Right cardiac atrium (tissue), 5 donors: ENCODE measurements at regions not wholly inside any gene's neighbourhood (a gene's known extent, or its start where the extent isn't known, plus 50 kb on each side); places are given as distances from the start of the nearest gene placed in this dataset.
"Not testable (repeated sequence)": the region's sequence is repeated elsewhere in the genome, so short reads cannot be mapped to it uniquely, and the experiment has no call there.

ENCODE experiments used
- ATAC-seq, 2 donors: fragments of 200-7000 bp; cut with Tn5 transposase; one replicate each; pipeline versions ENCODE4 v1.8.0 to v1.9.1; 2020; ENCODE audit warnings: moderate library complexity in 2 of 2, mild to moderate bottlenecking in 1 of 2
- DNase-seq, 3 donors: peaks; one replicate each; pipeline ENCODE4 v3.0.0-alpha.2; 2020
- H3K27ac ChIP-seq: one replicate; pipeline ENCODE4 v1.5.1; 2013; ENCODE audit warnings: mild to moderate bottlenecking, low read length, control low read depth, moderate library complexity
- H3K27me3 ChIP-seq: one replicate; pipeline ENCODE4 v1.6.1; 2013; ENCODE audit not compliant: control insufficient read depth, insufficient read depth
- H3K4me1 ChIP-seq: one replicate; pipeline ENCODE4 v1.6.1; 2013; ENCODE audit warnings: low read length; ENCODE audit not compliant: control insufficient read depth, insufficient read depth
- H3K4me3 ChIP-seq: one replicate; pipeline ENCODE4 v1.5.1; 2013; ENCODE audit warnings: low read length, control low read depth
- H3K9me3 ChIP-seq: one replicate; pipeline ENCODE4 v1.6.1; 2013; ENCODE audit warnings: low read length; ENCODE audit not compliant: control insufficient read depth
- whole genome bisulfite sequencing: extraction: QIAGEN DNeasy Blood & Tissue Kit; methylation state at CpG from one replicate; pipeline ENCODE4 v1.1.7; 2013; 5-methylcytosine and 5-hydroxymethylcytosine counted together
- intact Hi-C, 4 donors: fragments of 100-400 bp; cut with DNase I; formaldehyde crosslinking; loops; one replicate each; pipeline versions ENCODE4 v1.11.0 to v1.14.0; 2022 to 2023
- donor health status: healthy with polysubstance abuse.
- donor health status: DM: no; HTN: yes; CAD: no.
- donor health status: DM: no; HTN: no; CAD: no.
- donor health status: DM: no; HTN: yes; CAD: no; lungs with severe emphysema.
- donor health status: DM: yes; HTN: yes; CAD: no.

GRCh38 chr7:142669074-142669654, 80.1 kb upstream of the PRSS1 start:
- intact Hi-C loops = no loop called here

GRCh38 chr7:142668495-142668894, 80.8 kb upstream of the PRSS1 start:
- ATAC-seq (no peak), DNase-seq (no peak)
- WGBS = 36% methylated on average over 4 of the region's 4 CpGs
- Histone ChIP-seq H3K4me1 (no peaks in the 10 kb centered on the region), H3K4me3 (no peak overlapping the region), H3K27ac (no peak overlapping the region), H3K9me3 (no peaks in the 10 kb centered on the region), H3K27me3 (no peaks in the 10 kb centered on the region)
- intact Hi-C loops = no loop called here

More at GRCh38 chr7:142669074-142669654, 80.1 kb upstream of the PRSS1 start:
- Histone ChIP-seq H3K4me3 (no peak overlapping the region), H3K27ac (no peak overlapping the region), H3K4me1 (no peaks in the 10 kb centered on the region), H3K9me3 (no peaks in the 10 kb centered on the region), H3K27me3 (no peaks in the 10 kb centered on the region)
- DNase-seq (no peak), ATAC-seq (no peak)
- 38% methylated on average over 2 of the region's 2 CpGs for WGBS

GRCh38 chr7:142657376-142657775, 91.9 kb upstream of the PRSS1 start:
- DNase-seq (no peak), ATAC-seq (no peak)
- Histone ChIP-seq H3K4me1 (no peaks in the 10 kb centered on the region), H3K27ac (no peak overlapping the region), H3K27me3 (no peaks in the 10 kb centered on the region), H3K9me3 (no peaks in the 10 kb centered on the region), H3K4me3 (no peak overlapping the region)
- WGBS = 45% methylated on average over 1 of the region's 1 CpG
- intact Hi-C loops = no loop called here

GRCh38 chr7:142654398-142654797, 94.9 kb upstream of the PRSS1 start:
- no peaks in the 10 kb centered on the region for H3K9me3 ChIP-seq
- H3K4me1 ChIP-seq = no peaks in the 10 kb centered on the region
- intact Hi-C loops = no loop called here
- no peak for ATAC-seq
- 79% methylated on average over 5 of the region's 5 CpGs for WGBS
- no peak for DNase-seq
- no peak overlapping the region for H3K4me3 ChIP-seq
- H3K27ac ChIP-seq = no peak overlapping the region
- no peaks in the 10 kb centered on the region for H3K27me3 ChIP-seq

GRCh38 chr7:142647749-142648148, 101.5 kb upstream of the PRSS1 start:
- no peak for ATAC-seq
- no peak for DNase-seq
- Histone ChIP-seq H3K4me1 (no peaks in the 10 kb centered on the region), H3K27ac (no peak overlapping the region), H3K9me3 (no peaks in the 10 kb centered on the region), H3K27me3 (no peaks in the 10 kb centered on the region), H3K4me3 (no peak overlapping the region)
- intact Hi-C loops = no loop called here
- 94% methylated on average over 1 of the region's 1 CpG for WGBS

- WGBS = 46% methylated on average over 7 of the region's 7 CpGs
- Histone ChIP-seq H3K4me1 (no peaks in the 10 kb centered on the region), H3K9me3 (no peaks in the 10 kb centered on the region), H3K27ac (no peak overlapping the region), H3K4me3 (no peak overlapping the region), H3K27me3 (no peaks in the 10 kb centered on the region)
- intact Hi-C loops = no loop called here
- ATAC-seq = no peak
- DNase-seq = no peak
Measured at GRCh38 chr7:142646386-142647140, 102.7 kb upstream of the PRSS1 start.

- intact Hi-C loops = no loop called here
Measured at GRCh38 chr7:142645777-142646176, 103.5 kb upstream of the PRSS1 start.

GRCh38 chr7:142642316-142642715, 107.0 kb upstream of the PRSS1 start:
- no peak for DNase-seq
- intact Hi-C loops = no loop called here
- H3K27me3 ChIP-seq = no peaks in the 10 kb centered on the region
- H3K4me3 ChIP-seq = no peak overlapping the region
- no peak for ATAC-seq
- H3K9me3 ChIP-seq = no peaks in the 10 kb centered on the region
- no peak overlapping the region for H3K27ac ChIP-seq
- H3K4me1 ChIP-seq = no peaks in the 10 kb centered on the region

More at GRCh38 chr7:142645777-142646176, 103.5 kb upstream of the PRSS1 start:
- Histone ChIP-seq H3K4me1 (no peaks in the 10 kb centered on the region), H3K4me3 (no peak overlapping the region), H3K27ac (no peak overlapping the region), H3K27me3 (no peaks in the 10 kb centered on the region), H3K9me3 (no peaks in the 10 kb centered on the region)
- WGBS = 39% methylated on average over 5 of the region's 5 CpGs
- DNase-seq (no peak), ATAC-seq (no peak)

GRCh38 chr7:142641252-142641651, 108.0 kb upstream of the PRSS1 start:
- H3K9me3 ChIP-seq, H3K27ac ChIP-seq, H3K27me3 ChIP-seq, H3K4me3 ChIP-seq, DNase-seq, intact Hi-C loops, H3K4me1 ChIP-seq, ATAC-seq: not testable (repeated sequence)
- WGBS = 82% methylated on average over 4 of the region's 4 CpGs

GRCh38 chr7:142638581-142638980, 110.7 kb upstream of the PRSS1 start:
- DNase-seq = no peak
- H3K4me3 ChIP-seq = no peak overlapping the region
- WGBS = 81% methylated on average over 4 of the region's 4 CpGs
- H3K4me1 ChIP-seq = no peaks in the 10 kb centered on the region
- intact Hi-C loops = loop anchor here in 1 of 4 donors (10.0 kb wide), 1 partner anchor 176 kb away; no protein-coding TSS in a partner anchor
- no peaks in the 10 kb centered on the region for H3K27me3 ChIP-seq
- no peak for ATAC-seq
- H3K9me3 ChIP-seq = no peaks in the 10 kb centered on the region
- H3K27ac ChIP-seq = no peak overlapping the region

GRCh38 chr7:142637240-142637639, 112.0 kb upstream of the PRSS1 start:
- intact Hi-C loops = loop anchor here in 1 of 4 donors (10.0 kb wide), 1 partner anchor 178 kb away; no protein-coding TSS in a partner anchor
- no peaks in the 10 kb centered on the region for H3K27me3 ChIP-seq
- no peak for ATAC-seq

More at GRCh38 chr7:142637240-142637639, 112.0 kb upstream of the PRSS1 start:
- no peak for DNase-seq
- 52% methylated on average over 5 of the region's 5 CpGs for WGBS
- no peak overlapping the region for H3K4me3 ChIP-seq
- no peaks in the 10 kb centered on the region for H3K4me1 ChIP-seq
- no peak overlapping the region for H3K27ac ChIP-seq
- no peaks in the 10 kb centered on the region for H3K9me3 ChIP-seq
